ENCODE measurements at regions not wholly inside any gene's neighbourhood (a gene's known extent, or its start where the extent isn't known, plus 50 kb on each side); places are given as distances from the start of the nearest gene placed in this dataset.

DNA sequence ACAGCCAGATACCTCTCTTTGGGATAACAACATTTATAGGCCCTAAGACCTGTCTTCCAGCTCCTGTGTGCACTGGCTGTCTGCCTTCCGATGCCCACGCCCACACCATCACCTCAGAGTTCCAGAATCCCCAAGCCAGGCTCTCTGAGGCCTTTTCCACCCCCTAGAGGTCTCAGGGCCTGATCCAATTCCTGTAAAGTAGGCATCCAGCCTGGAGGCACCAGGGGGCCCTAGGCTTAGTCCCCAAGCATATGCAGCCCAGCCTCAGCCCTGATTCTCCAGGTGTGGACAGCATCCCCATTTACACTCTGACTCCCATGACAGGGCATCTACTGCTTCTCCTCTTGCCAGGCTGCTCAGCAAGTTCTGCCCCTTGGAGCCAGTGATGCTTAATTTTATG, 72.7 kb upstream of the CORO2B start:
- TF ChIP-seq, protein P1, sequence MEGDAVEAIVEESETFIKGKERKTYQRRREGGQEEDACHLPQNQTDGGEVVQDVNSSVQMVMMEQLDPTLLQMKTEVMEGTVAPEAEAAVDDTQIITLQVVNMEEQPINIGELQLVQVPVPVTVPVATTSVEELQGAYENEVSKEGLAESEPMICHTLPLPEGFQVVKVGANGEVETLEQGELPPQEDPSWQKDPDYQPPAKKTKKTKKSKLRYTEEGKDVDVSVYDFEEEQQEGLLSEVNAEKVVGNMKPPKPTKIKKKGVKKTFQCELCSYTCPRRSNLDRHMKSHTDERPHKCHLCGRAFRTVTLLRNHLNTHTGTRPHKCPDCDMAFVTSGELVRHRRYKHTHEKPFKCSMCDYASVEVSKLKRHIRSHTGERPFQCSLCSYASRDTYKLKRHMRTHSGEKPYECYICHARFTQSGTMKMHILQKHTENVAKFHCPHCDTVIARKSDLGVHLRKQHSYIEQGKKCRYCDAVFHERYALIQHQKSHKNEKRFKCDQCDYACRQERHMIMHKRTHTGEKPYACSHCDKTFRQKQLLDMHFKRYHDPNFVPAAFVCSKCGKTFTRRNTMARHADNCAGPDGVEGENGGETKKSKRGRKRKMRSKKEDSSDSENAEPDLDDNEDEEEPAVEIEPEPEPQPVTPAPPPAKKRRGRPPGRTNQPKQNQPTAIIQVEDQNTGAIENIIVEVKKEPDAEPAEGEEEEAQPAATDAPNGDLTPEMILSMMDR (conservative IDR thresholded peaks at IDR 0.05 in 1 of 2, IDR thresholded peaks at IDR 0.05 in 1 of 2; ENCODE audit: extremely low read depth in 1 of 2, insufficient read depth in 1 of 2, low read depth in 1 of 2, low read length in 2 of 2): no peak
- TF ChIP-seq EZH2 (IDR thresholded peaks at IDR 0.05; ENCODE audit: borderline replicate concordance, low read length): no peak
